Transverse colon (tissue), 4 donors: ENCODE measurements at regions not wholly inside any gene's neighbourhood (a gene's known extent, or its start where the extent isn't known, plus 50 kb on each side); places are given as distances from the start of the nearest gene placed in this dataset.

Experiments used
- DNase-seq: peaks from one replicate; pipeline ENCODE4 v3.0.0-alpha.2; 2019
- H3K27ac ChIP-seq, 4 donors: fragments of 200-600 bp; sonication (generic); 2 replicates each; pipeline ENCODE4 v1.5.1; 2016 to 2018; ENCODE audit warnings: inconsistent platforms in 4 of 4
- H3K27me3 ChIP-seq: fragments of 200-600 bp; sonication (generic); 2 replicates; pipeline ENCODE4 v1.5.1; 2017; ENCODE audit warnings: inconsistent platforms
- H3K36me3 ChIP-seq, 4 donors: fragments of 200-600 bp; sonication (generic); 2 replicates each; pipeline ENCODE4 v1.5.1; 2017 to 2019; ENCODE audit warnings: inconsistent platforms in 4 of 4
- H3K4me1 ChIP-seq, 4 donors: fragments of 200-600 bp; sonication (generic); 2 replicates each; pipeline ENCODE4 v1.5.1; 2017 to 2020; ENCODE audit warnings: inconsistent platforms in 4 of 4
- H3K4me3 ChIP-seq, 4 donors: fragments of 200-600 bp; sonication (generic); 1 replicate in 1 of 4; 2 replicates in 3 of 4; pipeline versions ENCODE4 v1.5.1 to v1.6.1; 2017 to 2019; ENCODE audit warnings: inconsistent platforms in 4 of 4
- H3K9me3 ChIP-seq, 2 donors: fragments of 200-600 bp; sonication (generic); 2 replicates each; pipeline ENCODE4 v1.5.1; 2017 to 2019; ENCODE audit warnings: inconsistent platforms in 2 of 2
- CTCF ChIP-seq, 5 experiments: fragments of 200-600 bp in 3 of 5; fragments of 450-650 bp in 2 of 5; sonication (generic) in 3 of 5; IDR thresholded peaks; 1 replicate in 2 of 5; 2 replicates in 3 of 5; pipeline ENCODE4 v1.5.1; 2016 to 2017; ENCODE audit warnings: antibody characterized with exemption in 5 of 5, inconsistent platforms in 3 of 5, mild to moderate bottlenecking in 2 of 5, moderate library complexity in 1 of 5
- EP300 ChIP-seq: sonication (generic); formaldehyde crosslinking; IDR thresholded peaks from one replicate; pipeline ENCODE4 v1.6.1; 2017; ENCODE audit warnings: antibody characterized with exemption, low read depth
- POLR2A ChIP-seq: fragments of 450-650 bp; IDR thresholded peaks from one replicate; pipeline ENCODE4 v1.6.1; 2016; ENCODE audit warnings: antibody characterized with exemption, mild to moderate bottlenecking, moderate library complexity
- POLR2AphosphoS5 ChIP-seq, 3 donors: sonication (generic); formaldehyde crosslinking; IDR thresholded peaks; one replicate each; pipeline ENCODE4 v1.6.1; 2016; ENCODE audit warnings: antibody characterized with exemption in 3 of 3
- WGBS, 2 donors: methylation state at CpG; one replicate each; pipeline ENCODE4 v1.1.5; 2018; ENCODE audit warnings: low coverage in 1 of 2; 5-methylcytosine and 5-hydroxymethylcytosine counted together
- in situ Hi-C, 4 donors: fragments of 200-750 bp; cut with MboI; loops; one replicate each; pipeline versions ENCODE4 v1.15.0 to v1.15.1; 2017; ENCODE audit warnings: low sequenced_read_pairs in 3 of 4, low pct_ligation_motif_present in 1 of 4, low pct_unique_long_range_greater_than_20kb in 1 of 4
- intact Hi-C: fragments of 100-400 bp; cut with DNase I; formaldehyde crosslinking; loops from one replicate; pipeline ENCODE4 v1.15.1; 2023; ENCODE audit warnings: low total_unique reads
- small RNA-seq, 4 donors: library from RNA; depleted of rRNA; stranded (forward); fragments of <200 nt; gene quantifications; one replicate each; pipeline ENCODE3, GENCODE V24; 2016

- Histone ChIP-seq H3K4me1 (no peaks in the 10 kb centered on the region), H3K9me3 (no peaks in the 10 kb centered on the region), H3K27ac (no peak overlapping the region), H3K36me3 (no peaks in the 10 kb centered on the region), H3K4me3 (no peak overlapping the region), H3K27me3 (no peaks in the 10 kb centered on the region)
- no peak for DNase-seq
- intact Hi-C loops = no loop called here
- 82 to 84% methylated on average over 3 of the region's 3 CpGs for WGBS, 2 donors
- TF ChIP-seq POLR2A (no peak), EP300 (no peak), CTCF (IDR thresholded peaks at IDR 0.05) (no peak), POLR2AphosphoS5 (IDR thresholded peaks at IDR 0.05) (no peak)
- in situ Hi-C loops = no loop called here
These were observed 51.5 kb upstream of the FAM241A start for GRCh38 chr4:112093636-112094202.

GRCh38 chr4:112094330-112094729 lies 50.9 kb upstream of the FAM241A start:
- Histone ChIP-seq H3K4me3 (no peak overlapping the region), H3K9me3 (no peaks in the 10 kb centered on the region), H3K27me3 (no peaks in the 10 kb centered on the region), H3K4me1 (no peaks in the 10 kb centered on the region), H3K36me3 (no peaks in the 10 kb centered on the region), H3K27ac (no peak overlapping the region)
- intact Hi-C loops = no loop called here
- 75 to 76% methylated on average over 1 of the region's 1 CpG for WGBS, 2 donors
- in situ Hi-C loops = no loop called here
- no peak for DNase-seq
- no peak for TF ChIP-seq EP300
- no peak for TF ChIP-seq POLR2AphosphoS5 (IDR thresholded peaks at IDR 0.05)
- no peak for TF ChIP-seq CTCF (IDR thresholded peaks at IDR 0.05)
- no peak for TF ChIP-seq POLR2A

Small RNA genes lying in the stretch of these regions (small RNA-seq; reads per million reads assigned to genes)
- gene MIR297 = 0 reads per million in 4 donors
- gene RNU6-289P = 0 reads per million in 4 donors
